Transverse colon (tissue), 4 donors: ENCODE measurements at regions not wholly inside any gene's neighbourhood (a gene's known extent, or its start where the extent isn't known, plus 50 kb on each side); places are given as distances from the start of the nearest gene placed in this dataset.

ENCODE experiments used
- POLR2A ChIP-seq: fragments of 450-650 bp; IDR thresholded peaks from one replicate; pipeline ENCODE4 v1.6.1; 2016; ENCODE audit warnings: antibody characterized with exemption, mild to moderate bottlenecking, moderate library complexity
- POLR2AphosphoS5 ChIP-seq, 3 donors: sonication (generic); formaldehyde crosslinking; IDR thresholded peaks; one replicate each; pipeline ENCODE4 v1.6.1; 2016; ENCODE audit warnings: antibody characterized with exemption in 3 of 3
- TF ChIP-seq, protein P1 (sequence below), 5 experiments: fragments of 200-600 bp in 3 of 5; fragments of 450-650 bp in 2 of 5; sonication (generic) in 3 of 5; IDR thresholded peaks; 1 replicate in 2 of 5; 2 replicates in 3 of 5; pipeline ENCODE4 v1.5.1; 2016 to 2017; ENCODE audit warnings: antibody characterized with exemption in 5 of 5, inconsistent platforms in 3 of 5, mild to moderate bottlenecking in 2 of 5, moderate library complexity in 1 of 5

DNA sequence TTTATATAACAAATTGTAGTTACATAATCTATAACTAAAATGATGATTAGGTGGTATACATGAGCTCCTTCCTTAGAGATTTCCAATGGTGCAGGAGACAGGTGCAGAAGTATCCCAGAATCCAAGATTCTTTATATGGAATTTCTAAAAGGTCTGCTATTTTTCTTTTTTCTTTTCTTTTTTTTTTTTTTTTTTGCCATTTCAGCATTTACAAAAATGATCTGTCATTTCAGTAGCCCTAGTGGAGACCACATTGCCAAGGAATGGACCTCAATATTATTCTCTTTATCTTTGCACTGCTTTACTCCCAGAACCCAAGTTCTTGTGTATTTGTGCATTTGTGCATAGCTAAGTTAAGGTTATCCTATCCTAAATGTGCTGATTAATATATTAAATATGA is 61.7 kb downstream of the MRPS30 start:
- TF ChIP-seq, protein P1, sequence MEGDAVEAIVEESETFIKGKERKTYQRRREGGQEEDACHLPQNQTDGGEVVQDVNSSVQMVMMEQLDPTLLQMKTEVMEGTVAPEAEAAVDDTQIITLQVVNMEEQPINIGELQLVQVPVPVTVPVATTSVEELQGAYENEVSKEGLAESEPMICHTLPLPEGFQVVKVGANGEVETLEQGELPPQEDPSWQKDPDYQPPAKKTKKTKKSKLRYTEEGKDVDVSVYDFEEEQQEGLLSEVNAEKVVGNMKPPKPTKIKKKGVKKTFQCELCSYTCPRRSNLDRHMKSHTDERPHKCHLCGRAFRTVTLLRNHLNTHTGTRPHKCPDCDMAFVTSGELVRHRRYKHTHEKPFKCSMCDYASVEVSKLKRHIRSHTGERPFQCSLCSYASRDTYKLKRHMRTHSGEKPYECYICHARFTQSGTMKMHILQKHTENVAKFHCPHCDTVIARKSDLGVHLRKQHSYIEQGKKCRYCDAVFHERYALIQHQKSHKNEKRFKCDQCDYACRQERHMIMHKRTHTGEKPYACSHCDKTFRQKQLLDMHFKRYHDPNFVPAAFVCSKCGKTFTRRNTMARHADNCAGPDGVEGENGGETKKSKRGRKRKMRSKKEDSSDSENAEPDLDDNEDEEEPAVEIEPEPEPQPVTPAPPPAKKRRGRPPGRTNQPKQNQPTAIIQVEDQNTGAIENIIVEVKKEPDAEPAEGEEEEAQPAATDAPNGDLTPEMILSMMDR (IDR thresholded peaks at IDR 0.05): no peak
- TF ChIP-seq POLR2AphosphoS5 (IDR thresholded peaks at IDR 0.05) (no peak), POLR2A (no peak)
